ENCODE measurements at regions not wholly inside any gene's neighbourhood (a gene's known extent, or its start where the extent isn't known, plus 50 kb on each side); places are given as distances from the start of the nearest gene placed in this dataset.
"Not testable (repeated sequence)": the region's sequence is repeated elsewhere in the genome, so short reads cannot be mapped to it uniquely, and the experiment has no call there.

- DNase-seq, result no peak
These were observed 121.0 kb downstream of the MTHFS start for GRCh38 chr15:79775821-79776220.

GRCh38 chr15:79777916-79778315 is 118.9 kb downstream of the MTHFS start:
- DNase-seq, result no peak

- no peak for DNase-seq
These were observed 118.3 kb downstream of the MTHFS start for GRCh38 chr15:79778378-79778990.

GRCh38 chr15:79779746-79780145 is 117.1 kb downstream of the MTHFS start:
- no peak for DNase-seq

GRCh38 chr15:79782307-79782706 is 114.5 kb downstream of the MTHFS start:
- not testable (repeated sequence) for DNase-seq

All from OCI-M1 (cell line).